CD4-positive, CD25-positive, alpha-beta regulatory T cell (primary cell): ENCODE measurements at regions not wholly inside any gene's neighbourhood (a gene's known extent, or its start where the extent isn't known, plus 50 kb on each side); places are given as distances from the start of the nearest gene placed in this dataset.

Source experiments
- ATAC-seq, 2 donors: fragments of 150-1000 bp; cut with Tn5 transposase; one replicate each; pipeline ENCODE4 v1.10.0; 2021; ENCODE audit warnings: low read depth in 2 of 2, moderate number of reproducible peaks in 2 of 2, moderate library complexity in 1 of 2
- DNase-seq, 3 donors: peaks; one replicate each; pipeline versions ENCODE4 v3.0.0 to v3.0.0-alpha.2; 2012 to 2022; ENCODE audit warnings: mixed read lengths in 1 of 3
- H3K27ac ChIP-seq: one replicate; pipeline ENCODE4 v1.7.0; 2013; ENCODE audit warnings: mild to moderate bottlenecking, low read length; ENCODE audit not compliant: insufficient read depth, poor library complexity, severe bottlenecking
- H3K27me3 ChIP-seq: one replicate; pipeline ENCODE4 v1.7.0; 2013; ENCODE audit warnings: low read length; ENCODE audit not compliant: control insufficient read depth, insufficient read depth
- H3K36me3 ChIP-seq: one replicate; pipeline ENCODE4 v1.7.0; 2013; ENCODE audit warnings: mild to moderate bottlenecking, low read length, moderate library complexity; ENCODE audit not compliant: control insufficient read depth, insufficient read depth
- H3K4me1 ChIP-seq: 2 replicates; pipeline ENCODE4 v1.7.0; 2013; ENCODE audit warnings: mild to moderate bottlenecking, low read length; ENCODE audit not compliant: insufficient read depth, control insufficient read depth, poor library complexity, severe bottlenecking
- H3K4me3 ChIP-seq: one replicate; pipeline ENCODE4 v1.7.0; 2013; ENCODE audit warnings: low read depth, mild to moderate bottlenecking, low read length, moderate library complexity
- H3K9me3 ChIP-seq, 2 experiments: 1 replicate in 1 of 2; 2 replicates in 1 of 2; pipeline ENCODE4 v1.7.0; 2013; ENCODE audit warnings: low read length in 2 of 2, mild to moderate bottlenecking in 1 of 2, moderate library complexity in 1 of 2; ENCODE audit not compliant: control insufficient read depth in 2 of 2
- H3K27ac Mint-ChIP-seq, 3 donors: one replicate each; pipeline ENCODE4 v1.8.0; 2020 to 2022; ENCODE audit warnings: mild to moderate bottlenecking in 3 of 3, mixed read lengths in 3 of 3, moderate library complexity in 2 of 3
- H3K27me3 Mint-ChIP-seq: one replicate; pipeline ENCODE4 v1.8.0; 2022; ENCODE audit warnings: mild to moderate bottlenecking, mixed read lengths
- H3K36me3 Mint-ChIP-seq: one replicate; pipeline ENCODE4 v1.8.0; 2020; ENCODE audit warnings: mixed read lengths
- H3K4me1 Mint-ChIP-seq, 4 donors: one replicate each; pipeline ENCODE4 v1.8.0; 2020 to 2022; ENCODE audit warnings: mixed read lengths in 4 of 4, mild to moderate bottlenecking in 1 of 4
- H3K4me3 Mint-ChIP-seq, 4 donors: one replicate each; pipeline ENCODE4 v1.8.0; 2020 to 2022; ENCODE audit warnings: mild to moderate bottlenecking in 4 of 4, mixed read lengths in 4 of 4, moderate library complexity in 3 of 4
- H3K9me3 Mint-ChIP-seq, 7 donors: one replicate each; pipeline ENCODE4 v1.8.0; 2020 to 2022; ENCODE audit warnings: mixed read lengths in 7 of 7, mild to moderate bottlenecking in 3 of 7, moderate library complexity in 2 of 7

DNA sequence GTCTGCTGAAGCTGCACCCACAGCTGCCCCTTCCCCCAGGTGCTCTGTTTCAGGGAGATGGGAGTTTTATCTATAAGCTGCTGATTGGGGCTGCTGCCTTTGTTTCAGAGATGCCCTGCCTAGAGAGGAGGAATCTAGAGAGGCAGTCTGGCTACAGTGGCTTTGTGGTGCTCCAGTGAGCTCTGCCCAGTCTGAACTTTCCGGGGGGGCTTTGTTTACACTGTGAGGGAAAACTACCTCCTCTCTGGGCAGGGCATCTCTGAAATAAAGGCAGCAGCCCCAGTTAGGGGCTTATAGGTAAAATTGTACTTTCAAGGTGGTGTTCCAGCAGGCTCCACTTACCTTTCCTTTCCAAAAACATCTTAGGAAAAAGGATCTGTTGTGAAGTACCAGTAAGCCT, 242.2 kb downstream of the SPRY1 start:
- Mint-ChIP-seq H3K4me1 (no peaks in the 10 kb centered on the region), H3K27ac (no peak overlapping the region), H3K27me3 (no peaks in the 10 kb centered on the region), H3K9me3 (peaks cover 2 to 12% (median 7%) of the 10 kb centered on the region in 7 donors), H3K36me3 (no peaks in the 10 kb centered on the region), H3K4me3 (no peak overlapping the region)
- Histone ChIP-seq H3K9me3 (no peaks in the 10 kb centered on the region), H3K4me3 (no peak overlapping the region), H3K27ac (no peak overlapping the region), H3K36me3 (no peaks in the 10 kb centered on the region), H3K27me3 (no peaks in the 10 kb centered on the region), H3K4me1 (no peaks in the 10 kb centered on the region)
- no peak for ATAC-seq
- no peak for DNase-seq

GRCh38 chr4:123640271-123640670, 243.7 kb downstream of the SPRY1 start:
- H3K27me3 ChIP-seq: no peaks in the 10 kb centered on the region
- no peaks in the 10 kb centered on the region for H3K4me1 ChIP-seq
- no peak overlapping the region for H3K27ac Mint-ChIP-seq
- peaks cover 2 to 10% (median 4%) of the 10 kb centered on the region in 7 donors for H3K9me3 Mint-ChIP-seq
- H3K4me3 Mint-ChIP-seq: no peak overlapping the region
- no peaks in the 10 kb centered on the region for H3K27me3 Mint-ChIP-seq
- no peaks in the 10 kb centered on the region for H3K9me3 ChIP-seq
- no peaks in the 10 kb centered on the region for H3K4me1 Mint-ChIP-seq
- H3K36me3 ChIP-seq: no peaks in the 10 kb centered on the region
- DNase-seq: no peak
- no peaks in the 10 kb centered on the region for H3K36me3 Mint-ChIP-seq
- H3K4me3 ChIP-seq: no peak overlapping the region
- H3K27ac ChIP-seq: no peak overlapping the region
- ATAC-seq: no peak

- no peaks in the 10 kb centered on the region for H3K36me3 ChIP-seq
- Mint-ChIP-seq H3K4me3 (no peak overlapping the region), H3K9me3 (peaks cover 2 to 10% (median 4%) of the 10 kb centered on the region in 7 donors), H3K4me1 (no peaks in the 10 kb centered on the region), H3K27me3 (no peaks in the 10 kb centered on the region), H3K36me3 (no peaks in the 10 kb centered on the region), H3K27ac (no peak overlapping the region)
- ATAC-seq (no peak), DNase-seq (no peak)
- H3K27ac ChIP-seq: no peak overlapping the region
- H3K9me3 ChIP-seq: no peaks in the 10 kb centered on the region
- no peaks in the 10 kb centered on the region for H3K4me1 ChIP-seq
- no peak overlapping the region for H3K4me3 ChIP-seq
- H3K27me3 ChIP-seq: no peaks in the 10 kb centered on the region
These were observed 244.2 kb downstream of the SPRY1 start for GRCh38 chr4:123640824-123641223.

DNA sequence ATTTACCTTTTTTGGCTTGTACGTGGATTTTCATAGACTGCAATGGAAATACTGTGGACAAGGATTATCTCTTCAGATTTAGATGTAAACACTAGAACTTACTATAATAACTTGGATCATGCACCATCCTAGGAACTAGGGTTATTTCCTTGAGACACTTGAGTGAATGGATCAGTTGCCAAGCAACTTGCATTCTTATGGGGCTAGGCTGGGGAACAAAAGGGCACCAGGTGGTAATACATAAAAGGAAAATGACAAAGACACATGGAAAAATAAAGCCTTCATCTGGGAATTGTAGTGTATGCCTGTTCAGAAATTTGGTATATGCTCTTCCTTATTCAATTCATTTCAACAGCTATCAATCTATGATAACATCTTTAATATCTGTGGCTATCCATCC, 247.1 kb downstream of the SPRY1 start:
- DNase-seq: no peak
- H3K36me3 Mint-ChIP-seq: no peaks in the 10 kb centered on the region
- no peak overlapping the region for H3K4me3 Mint-ChIP-seq

DNA sequence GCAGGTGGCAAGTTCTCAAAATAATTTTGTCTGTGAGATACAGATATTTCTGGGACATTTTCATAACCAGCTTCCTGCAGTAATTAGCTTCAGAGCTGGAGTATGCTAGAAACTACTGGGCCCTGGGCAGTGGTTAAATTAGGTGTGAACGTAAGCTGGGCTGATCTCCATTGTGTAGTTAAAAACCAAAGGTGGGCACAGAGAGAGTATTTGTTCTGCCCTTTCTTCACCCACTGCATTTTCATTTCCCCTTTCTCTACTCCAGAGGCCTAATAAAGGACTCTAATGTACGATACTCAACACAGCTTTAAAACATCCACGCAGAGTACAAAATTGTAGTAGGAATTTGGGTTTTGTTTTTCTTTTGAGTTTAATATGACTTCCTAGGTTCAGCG, 252.7 kb downstream of the SPRY1 start:
- H3K27ac ChIP-seq: no peak overlapping the region

More for the DNA sequence above, 247.1 kb downstream of the SPRY1 start:
- H3K9me3 Mint-ChIP-seq: peaks cover 0 to 5% (median 0%) of the 10 kb centered on the region in 7 donors
- Histone ChIP-seq H3K27me3 (no peaks in the 10 kb centered on the region), H3K4me3 (no peak overlapping the region), H3K27ac (no peak overlapping the region), H3K9me3 (no peaks in the 10 kb centered on the region), H3K4me1 (no peaks in the 10 kb centered on the region), H3K36me3 (no peaks in the 10 kb centered on the region)
- no peaks in the 10 kb centered on the region for H3K4me1 Mint-ChIP-seq
- ATAC-seq: no peak
- no peak overlapping the region for H3K27ac Mint-ChIP-seq
- H3K27me3 Mint-ChIP-seq: no peaks in the 10 kb centered on the region

GRCh38 chr4:123649645-123650391, 253.2 kb downstream of the SPRY1 start:
- Mint-ChIP-seq H3K27ac (no peak overlapping the region), H3K27me3 (no peaks in the 10 kb centered on the region), H3K36me3 (no peaks in the 10 kb centered on the region), H3K9me3 (peaks cover 0 to 1% (median 0%) of the 10 kb centered on the region in 7 donors), H3K4me3 (no peak overlapping the region), H3K4me1 (no peaks in the 10 kb centered on the region)
- H3K9me3 ChIP-seq: no peaks in the 10 kb centered on the region
- no peak for ATAC-seq
- H3K36me3 ChIP-seq: no peaks in the 10 kb centered on the region
- no peaks in the 10 kb centered on the region for H3K4me1 ChIP-seq
- DNase-seq: no peak
- no peak overlapping the region for H3K27ac ChIP-seq
- H3K27me3 ChIP-seq: no peaks in the 10 kb centered on the region
- no peak overlapping the region for H3K4me3 ChIP-seq

More for the DNA sequence above, 252.7 kb downstream of the SPRY1 start:
- no peaks in the 10 kb centered on the region for H3K4me1 ChIP-seq
- DNase-seq (no peak), ATAC-seq (no peak)
- Mint-ChIP-seq H3K36me3 (no peaks in the 10 kb centered on the region), H3K27ac (no peak overlapping the region), H3K4me1 (no peaks in the 10 kb centered on the region), H3K9me3 (peaks cover 0 to 1% (median 0%) of the 10 kb centered on the region in 7 donors), H3K27me3 (no peaks in the 10 kb centered on the region), H3K4me3 (no peak overlapping the region)
- H3K4me3 ChIP-seq: no peak overlapping the region
- no peaks in the 10 kb centered on the region for H3K9me3 ChIP-seq
- no peaks in the 10 kb centered on the region for H3K27me3 ChIP-seq
- H3K36me3 ChIP-seq: no peaks in the 10 kb centered on the region

- no peaks in the 10 kb centered on the region for H3K36me3 Mint-ChIP-seq
- Histone ChIP-seq H3K27ac (no peak overlapping the region), H3K36me3 (no peaks in the 10 kb centered on the region), H3K9me3 (no peaks in the 10 kb centered on the region), H3K4me3 (no peak overlapping the region), H3K27me3 (no peaks in the 10 kb centered on the region), H3K4me1 (no peaks in the 10 kb centered on the region)
- ATAC-seq (no peak), DNase-seq (no peak)
- H3K27ac Mint-ChIP-seq: no peak overlapping the region
- H3K27me3 Mint-ChIP-seq: no peaks in the 10 kb centered on the region
- no peaks in the 10 kb centered on the region for H3K4me1 Mint-ChIP-seq
- peaks cover 0 to 3% (median 0%) of the 10 kb centered on the region in 7 donors for H3K9me3 Mint-ChIP-seq
- no peak overlapping the region for H3K4me3 Mint-ChIP-seq
These were observed 254.5 kb downstream of the SPRY1 start for GRCh38 chr4:123651066-123651465.

- no peak overlapping the region for H3K4me3 ChIP-seq
These were observed 255.1 kb downstream of the SPRY1 start for GRCh38 chr4:123651536-123652180.

More at GRCh38 chr4:123651536-123652180, 255.1 kb downstream of the SPRY1 start:
- no peak for DNase-seq
- H3K4me3 Mint-ChIP-seq: no peak overlapping the region
- peaks cover 0 to 3% (median 0%) of the 10 kb centered on the region in 7 donors for H3K9me3 Mint-ChIP-seq
- H3K4me1 ChIP-seq: no peaks in the 10 kb centered on the region
- H3K27me3 ChIP-seq: no peaks in the 10 kb centered on the region
- H3K27me3 Mint-ChIP-seq: no peaks in the 10 kb centered on the region
- H3K27ac ChIP-seq: no peak overlapping the region
- H3K36me3 ChIP-seq: no peaks in the 10 kb centered on the region
- H3K27ac Mint-ChIP-seq: no peak overlapping the region
- no peaks in the 10 kb centered on the region for H3K9me3 ChIP-seq
- no peaks in the 10 kb centered on the region for H3K36me3 Mint-ChIP-seq
- no peak for ATAC-seq
- H3K4me1 Mint-ChIP-seq: no peaks in the 10 kb centered on the region
